ENCODE measurements at regions not wholly inside any gene's neighbourhood (a gene's known extent, or its start where the extent isn't known, plus 50 kb on each side); places are given as distances from the start of the nearest gene placed in this dataset.

- H4K20me1 ChIP-seq (replicated peaks; ENCODE audit: control insufficient read depth, insufficient read depth, low read length): no peaks in the 10 kb centered on the region
- in situ Hi-C loops (cut with MboI): no loop called here
- no peaks in the 10 kb centered on the region for H3K9me3 ChIP-seq (replicated peaks; ENCODE audit: control insufficient read depth, insufficient read depth, low read depth, low read length)
- no peaks in the 10 kb centered on the region for H3K9me1 ChIP-seq (ENCODE audit: control insufficient read depth, insufficient read depth, low read length)
- DNase-seq (ENCODE audit: extremely low read depth in 1 of 4, low spot score in 3 of 4): no peak
- TF ChIP-seq AFF1 (IDR thresholded peaks at IDR 0.05; ENCODE audit: low read depth in 1 of 2, partially characterized antibody in 2 of 2) (no peak), ZNF639 (CRISPR knock-in tag; conservative IDR thresholded peaks at IDR 0.05 in 1 of 2, IDR thresholded peaks at IDR 0.05 in 1 of 2) (no peak), ZMIZ1 (IDR thresholded peaks at IDR 0.05; ENCODE audit: low read depth in 2 of 2, low read length in 2 of 2) (no peak), HOMEZ (CRISPR knock-in tag; IDR thresholded peaks at IDR 0.05) (no peak), E2F6 (IDR thresholded peaks at IDR 0.05; ENCODE audit: borderline replicate concordance in 1 of 2, extremely low read depth in 1 of 2, insufficient read depth in 1 of 2, insufficient read length in 1 of 2, low read depth in 1 of 2, low read length in 1 of 2, poor library complexity in 1 of 2, severe bottlenecking in 1 of 2) (no peak), CBX5 (IDR thresholded peaks at IDR 0.05; ENCODE audit: borderline replicate concordance, low read depth) (no peak)
- no peak for ATAC-seq
- no peak overlapping the region for H3K4me2 ChIP-seq (ENCODE audit: insufficient read depth, low read length)
- 56% methylated on average over 4 of the region's 4 CpGs for whole genome bisulfite sequencing (ENCODE audit: insufficient coverage, low coverage, missing lambda C conversion rate)
- peaks cover 5 to 13% of the 10 kb centered on the region in 2 experiments; a peak in 4 of 5 replicates for H3K4me1 ChIP-seq (replicated peaks in 1 of 2; ENCODE audit: control insufficient read depth in 2 of 2, insufficient read depth in 2 of 2, low read length in 2 of 2)
- no peak overlapping the region for H3K9ac ChIP-seq (ENCODE audit: insufficient read depth in 1 of 2, low read depth in 2 of 2, low read length in 2 of 2)
- no peak overlapping the region for H3K4me3 ChIP-seq
- H3K27ac ChIP-seq (ENCODE audit: extremely low read depth, low read depth, low read length): no peak overlapping the region
- ChIA-PET POLR2A (no interaction called here), CTCF (ENCODE audit: low intra/inter-chr PET ratio) (interaction anchor here (0.8 kb wide), 1 partner anchor 447 kb away, joined by 3 read pairs; no protein-coding TSS in a partner anchor)
- intact Hi-C loops (cut with micrococcal nuclease): no loop called here
- no peaks in the 10 kb centered on the region for H3K36me3 ChIP-seq (ENCODE audit: control insufficient read depth, insufficient read depth, low read length)
- H2AFZ ChIP-seq (ENCODE audit: low read depth, low read length): no peak overlapping the region
- no peaks in the 10 kb centered on the region for H3K27me3 ChIP-seq (ENCODE audit: control insufficient read depth in 2 of 2, insufficient read depth in 2 of 2, low read length in 2 of 2)
- H3K79me2 ChIP-seq (ENCODE audit: control insufficient read depth, insufficient read depth, low read length): no peaks in the 10 kb centered on the region
- FAIRE-seq: no peak
- no TSS peak for BruUV-seq (replicated peaks)
These were observed 445.3 kb upstream of the CITED2 start for GRCh38 chr6:139819776-139820175.

Data from K562 (cell line).